ENCODE measurements at regions not wholly inside any gene's neighbourhood (a gene's known extent, or its start where the extent isn't known, plus 50 kb on each side); places are given as distances from the start of the nearest gene placed in this dataset.

GRCh38 chr6:3963426-3963825 lies 114.3 kb downstream of the FAM50B start:
- no peak for DNase-seq
- H3K27me3 ChIP-seq (ENCODE audit: control insufficient read depth in 2 of 2, insufficient read depth in 2 of 2, low read length in 2 of 2): no peaks in the 10 kb centered on the region
- H3K79me2 ChIP-seq (ENCODE audit: insufficient read depth, low read length): no peaks in the 10 kb centered on the region
- H3K36me3 ChIP-seq (replicated peaks in 1 of 2; ENCODE audit: control insufficient read depth in 1 of 2, insufficient read depth in 2 of 2, low read length in 2 of 2): no peaks in the 10 kb centered on the region
- Mint-ChIP-seq H3K9me3 (peaks cover 0 to 13% (median 3%) of the 10 kb centered on the region in 7 donors), H3K4me1 (no peaks in the 10 kb centered on the region), H3K27ac (no peak overlapping the region), H3K4me3 (no peak overlapping the region), H3K27me3 (ENCODE audit: low read depth in 3 of 3) (peaks cover 0 to 3% (median 0%) of the 10 kb centered on the region in 3 donors), H3K36me3 (no peaks in the 10 kb centered on the region)
- H3K27ac ChIP-seq (ENCODE audit: low read depth in 1 of 2, low read length in 2 of 2): no peak overlapping the region
- no peak overlapping the region for H3K4me3 ChIP-seq (replicated peaks in 1 of 3; ENCODE audit: low read depth in 2 of 3, low read length in 3 of 3)
- no peaks in the 10 kb centered on the region for H4K20me1 ChIP-seq (ENCODE audit: insufficient read depth, low read length)
- H2AFZ ChIP-seq (ENCODE audit: insufficient read depth, low read depth, low read length, poor library complexity, severe bottlenecking): no peak overlapping the region
- H3K4me1 ChIP-seq (ENCODE audit: control insufficient read depth in 1 of 2, insufficient read depth in 2 of 2, low read length in 2 of 2): no peaks in the 10 kb centered on the region
- H3K4me2 ChIP-seq (replicated peaks; ENCODE audit: extremely low read depth, low read length, poor library complexity, severe bottlenecking): no peak overlapping the region
- intact Hi-C loops (cut with micrococcal nuclease): no loop called here
- H3K9me3 ChIP-seq (replicated peaks in 1 of 2; ENCODE audit: control insufficient read depth in 1 of 2, insufficient read depth in 1 of 2, low read length in 2 of 2): peaks cover 0 to 6% of the 10 kb centered on the region in 2 donors
- WGBS (ENCODE audit: insufficient coverage): no CpG with 5 or more reads among the region's 4 CpGs
- no peak for TF ChIP-seq CTCF (IDR thresholded peaks at IDR 0.05)
- H3K9ac ChIP-seq (ENCODE audit: insufficient read depth, low read length, poor library complexity, severe bottlenecking): no peak overlapping the region

GRCh38 chr6:3965071-3965718 lies 113.7 kb downstream of the FAM217A start:
- H3K9me3 Mint-ChIP-seq: peaks cover 0 to 10% (median 3%) of the 10 kb centered on the region in 7 donors
- H3K79me2 ChIP-seq (ENCODE audit: insufficient read depth, low read length): no peaks in the 10 kb centered on the region
- no peak overlapping the region for H3K4me3 ChIP-seq (replicated peaks in 1 of 3; ENCODE audit: low read depth in 2 of 3, low read length in 3 of 3)
- H4K20me1 ChIP-seq (ENCODE audit: insufficient read depth, low read length): no peaks in the 10 kb centered on the region
- no peak overlapping the region for H3K4me2 ChIP-seq (replicated peaks; ENCODE audit: extremely low read depth, low read length, poor library complexity, severe bottlenecking)
- no peak for DNase-seq
- H3K27ac ChIP-seq (ENCODE audit: low read depth in 1 of 2, low read length in 2 of 2): no peak overlapping the region
- H3K27me3 Mint-ChIP-seq (ENCODE audit: low read depth in 3 of 3): peaks cover 0 to 3% (median 3%) of the 10 kb centered on the region in 3 donors
- 50% methylated on average over 6 of the region's 12 CpGs for WGBS (ENCODE audit: insufficient coverage)
- no peaks in the 10 kb centered on the region for H3K36me3 Mint-ChIP-seq
- H3K36me3 ChIP-seq (replicated peaks in 1 of 2; ENCODE audit: control insufficient read depth in 1 of 2, insufficient read depth in 2 of 2, low read length in 2 of 2): no peaks in the 10 kb centered on the region
- no peak overlapping the region for H2AFZ ChIP-seq (ENCODE audit: insufficient read depth, low read depth, low read length, poor library complexity, severe bottlenecking)
- no peak overlapping the region for H3K9ac ChIP-seq (ENCODE audit: insufficient read depth, low read length, poor library complexity, severe bottlenecking)
- H3K4me1 ChIP-seq (ENCODE audit: control insufficient read depth in 1 of 2, insufficient read depth in 2 of 2, low read length in 2 of 2): no peaks in the 10 kb centered on the region
- no peaks in the 10 kb centered on the region for H3K4me1 Mint-ChIP-seq
- intact Hi-C loops (cut with micrococcal nuclease): no loop called here
- peaks cover 0 to 5% of the 10 kb centered on the region in 2 donors for H3K9me3 ChIP-seq (replicated peaks in 1 of 2; ENCODE audit: control insufficient read depth in 1 of 2, insufficient read depth in 1 of 2, low read length in 2 of 2)
- no peaks in the 10 kb centered on the region for H3K27me3 ChIP-seq (ENCODE audit: control insufficient read depth in 2 of 2, insufficient read depth in 2 of 2, low read length in 2 of 2)
- TF ChIP-seq CTCF (IDR thresholded peaks at IDR 0.05): no peak
- H3K27ac Mint-ChIP-seq: no peak overlapping the region
- H3K4me3 Mint-ChIP-seq: no peak overlapping the region
